ENCODE measurements at regions not wholly inside any gene's neighbourhood (a gene's known extent, or its start where the extent isn't known, plus 50 kb on each side); places are given as distances from the start of the nearest gene placed in this dataset.

- intact Hi-C loops (cut with DNase I): no loop called here
- WGBS, 2 donors: 85 to 96% methylated on average over 3 of the region's 3 CpGs
- H3K27ac ChIP-seq: no peak overlapping the region
Observed at GRCh38 chr5:155926031-155926430, 400.9 kb upstream of the SGCD start.

GRCh38 chr5:155926766-155927165 is 400.2 kb upstream of the SGCD start:
- Histone ChIP-seq H3K9me3 (no peaks in the 10 kb centered on the region), H3K36me3 (no peaks in the 10 kb centered on the region)
- WGBS, 2 donors: 96 to 98% methylated on average over 2 of the region's 2 CpGs

More at GRCh38 chr5:155926031-155926430, 400.9 kb upstream of the SGCD start:
- Histone ChIP-seq H3K4me3 (replicated peaks in 1 of 3) (no peak overlapping the region), H3K27me3 (no peaks in the 10 kb centered on the region), H3K9me3 (no peaks in the 10 kb centered on the region), H3K4me1 (no peaks in the 10 kb centered on the region), H3K36me3 (no peaks in the 10 kb centered on the region)
- DNase-seq: no peak
- no peak for TF ChIP-seq CTCF (IDR thresholded peaks at IDR 0.05)
- no peak for TF ChIP-seq POLR2A (IDR thresholded peaks at IDR 0.05)

GRCh38 chr5:155929112-155929511 is 397.9 kb upstream of the SGCD start:
- 73 to 75% methylated on average over 2 of the region's 2 CpGs for WGBS, 2 donors
- no peaks in the 10 kb centered on the region for H3K27me3 ChIP-seq
- no peak for DNase-seq
- TF ChIP-seq POLR2A (IDR thresholded peaks at IDR 0.05): no peak
- TF ChIP-seq CTCF (IDR thresholded peaks at IDR 0.05): no peak
- no peak overlapping the region for H3K4me3 ChIP-seq (replicated peaks in 1 of 3)
- intact Hi-C loops (cut with DNase I): no loop called here
- no peaks in the 10 kb centered on the region for H3K4me1 ChIP-seq
- no peak overlapping the region for H3K27ac ChIP-seq
- no peaks in the 10 kb centered on the region for H3K9me3 ChIP-seq
- H3K36me3 ChIP-seq: no peaks in the 10 kb centered on the region

More at GRCh38 chr5:155926766-155927165, 400.2 kb upstream of the SGCD start:
- DNase-seq: no peak
- TF ChIP-seq CTCF (IDR thresholded peaks at IDR 0.05) (no peak), POLR2A (IDR thresholded peaks at IDR 0.05) (no peak)
- no peaks in the 10 kb centered on the region for H3K4me1 ChIP-seq
- H3K4me3 ChIP-seq (replicated peaks in 1 of 3): no peak overlapping the region
- intact Hi-C loops (cut with DNase I): no loop called here
- H3K27ac ChIP-seq: no peak overlapping the region
- no peaks in the 10 kb centered on the region for H3K27me3 ChIP-seq

GRCh38 chr5:155934964-155935363 is 392.0 kb upstream of the SGCD start:
- WGBS, 2 donors: 75 to 85% methylated on average over 1 of the region's 1 CpG
- DNase-seq: no peak
- no peaks in the 10 kb centered on the region for H3K9me3 ChIP-seq
- no peaks in the 10 kb centered on the region for H3K4me1 ChIP-seq
- TF ChIP-seq CTCF (IDR thresholded peaks at IDR 0.05) (no peak), POLR2A (IDR thresholded peaks at IDR 0.05) (no peak)
- H3K27ac ChIP-seq: no peak overlapping the region
- H3K4me3 ChIP-seq (replicated peaks in 1 of 3): no peak overlapping the region
- no peaks in the 10 kb centered on the region for H3K27me3 ChIP-seq
- H3K36me3 ChIP-seq: no peaks in the 10 kb centered on the region
- intact Hi-C loops (cut with DNase I): no loop called here

- Histone ChIP-seq H3K36me3 (no peaks in the 10 kb centered on the region), H3K9me3 (no peaks in the 10 kb centered on the region), H3K4me3 (replicated peaks in 1 of 3) (no peak overlapping the region), H3K4me1 (no peaks in the 10 kb centered on the region), H3K27me3 (no peaks in the 10 kb centered on the region), H3K27ac (no peak overlapping the region)
- intact Hi-C loops (cut with DNase I): no loop called here
- WGBS, 2 donors: 90 to 100% methylated on average over 1 to 5 of the region's 6 CpGs
- DNase-seq: no peak
- no peak for TF ChIP-seq POLR2A (IDR thresholded peaks at IDR 0.05)
- no peak for TF ChIP-seq CTCF (IDR thresholded peaks at IDR 0.05)
Observed at GRCh38 chr5:155935723-155936122, 391.2 kb upstream of the SGCD start.
